ENCODE measurements at regions not wholly inside any gene's neighbourhood (a gene's known extent, or its start where the extent isn't known, plus 50 kb on each side); places are given as distances from the start of the nearest gene placed in this dataset.

- Histone ChIP-seq H3K36me3 (replicated peaks; ENCODE audit: insufficient read depth, low read depth) (no peaks in the 10 kb centered on the region), H2AFZ (no peak overlapping the region), H3K9me2 (replicated peaks; ENCODE audit: insufficient read depth) (no peaks in the 10 kb centered on the region), H3K79me2 (no peaks in the 10 kb centered on the region), H3K9me3 (ENCODE audit: low read depth) (no peaks in the 10 kb centered on the region), H3K27me3 (no peaks in the 10 kb centered on the region), H4K20me1 (ENCODE audit: insufficient read depth, poor library complexity, severe bottlenecking) (no peaks in the 10 kb centered on the region), H3K4me2 (no peak overlapping the region), H3K27ac (peak overlapping the region; percentile 8), H3K4me1 (ENCODE audit: insufficient read depth) (no peaks in the 10 kb centered on the region), H3K4me3 (no peak overlapping the region)
- TF ChIP-seq CTCF (IDR thresholded peaks at IDR 0.05; ENCODE audit: poor library complexity), result no peak
- no peak for TF ChIP-seq EZH2phosphoT487 (IDR thresholded peaks at IDR 0.05; ENCODE audit: low read depth, severe bottlenecking, unreplicated experiment)
- no peak for TF ChIP-seq EZH2 (IDR thresholded peaks at IDR 0.05; ENCODE audit: borderline replicate concordance)
- no peak for DNase-seq (ENCODE audit: low spot score)
Measured at GRCh38 chr2:212667751-212668316, 129.2 kb upstream of the ERBB4 start.

GRCh38 chr2:212665948-212666347 is 127.3 kb upstream of the ERBB4 start:
- Histone ChIP-seq H3K9me3 (ENCODE audit: low read depth) (no peaks in the 10 kb centered on the region), H3K79me2 (no peaks in the 10 kb centered on the region), H3K27ac (no peak overlapping the region), H3K4me3 (no peak overlapping the region), H2AFZ (no peak overlapping the region), H3K27me3 (no peaks in the 10 kb centered on the region), H4K20me1 (ENCODE audit: insufficient read depth, poor library complexity, severe bottlenecking) (no peaks in the 10 kb centered on the region), H3K4me2 (no peak overlapping the region), H3K9me2 (replicated peaks; ENCODE audit: insufficient read depth) (no peaks in the 10 kb centered on the region), H3K36me3 (replicated peaks; ENCODE audit: insufficient read depth, low read depth) (no peaks in the 10 kb centered on the region), H3K4me1 (ENCODE audit: insufficient read depth) (no peaks in the 10 kb centered on the region)
- no peak for TF ChIP-seq EZH2 (IDR thresholded peaks at IDR 0.05; ENCODE audit: borderline replicate concordance)
- no peak for TF ChIP-seq CTCF (IDR thresholded peaks at IDR 0.05; ENCODE audit: poor library complexity)
- no peak for TF ChIP-seq EZH2phosphoT487 (IDR thresholded peaks at IDR 0.05; ENCODE audit: low read depth, severe bottlenecking, unreplicated experiment)
- no peak for DNase-seq (ENCODE audit: low spot score)
- 86% methylated on average over 1 of the region's 1 CpG for WGBS (ENCODE audit: low lambda C conversion rate, missing lambda C conversion rate)

GRCh38 chr2:212659441-212659840 is 120.8 kb upstream of the ERBB4 start:
- Histone ChIP-seq H3K27ac (no peak overlapping the region), H2AFZ (no peak overlapping the region), H3K4me3 (no peak overlapping the region), H3K27me3 (no peaks in the 10 kb centered on the region), H3K79me2 (no peaks in the 10 kb centered on the region), H3K9me3 (ENCODE audit: low read depth) (no peaks in the 10 kb centered on the region), H3K4me2 (no peak overlapping the region), H3K4me1 (ENCODE audit: insufficient read depth) (no peaks in the 10 kb centered on the region), H3K36me3 (replicated peaks; ENCODE audit: insufficient read depth, low read depth) (no peaks in the 10 kb centered on the region), H4K20me1 (ENCODE audit: insufficient read depth, poor library complexity, severe bottlenecking) (no peaks in the 10 kb centered on the region), H3K9me2 (replicated peaks; ENCODE audit: insufficient read depth) (no peaks in the 10 kb centered on the region)
- WGBS (ENCODE audit: low lambda C conversion rate, missing lambda C conversion rate), result 52% methylated on average over 3 of the region's 3 CpGs
- DNase-seq (ENCODE audit: low spot score), result no peak
- TF ChIP-seq CTCF (IDR thresholded peaks at IDR 0.05; ENCODE audit: poor library complexity) (no peak), EZH2phosphoT487 (IDR thresholded peaks at IDR 0.05; ENCODE audit: low read depth, severe bottlenecking, unreplicated experiment) (no peak)

- Histone ChIP-seq H3K9me3 (ENCODE audit: low read depth) (no peaks in the 10 kb centered on the region), H3K79me2 (no peaks in the 10 kb centered on the region), H2AFZ (no peak overlapping the region), H3K27ac (no peak overlapping the region), H3K4me1 (ENCODE audit: insufficient read depth) (no peaks in the 10 kb centered on the region), H3K4me3 (no peak overlapping the region), H3K27me3 (no peaks in the 10 kb centered on the region), H3K4me2 (no peak overlapping the region), H4K20me1 (ENCODE audit: insufficient read depth, poor library complexity, severe bottlenecking) (no peaks in the 10 kb centered on the region), H3K9me2 (replicated peaks; ENCODE audit: insufficient read depth) (no peaks in the 10 kb centered on the region), H3K36me3 (replicated peaks; ENCODE audit: insufficient read depth, low read depth) (no peaks in the 10 kb centered on the region)
- DNase-seq (ENCODE audit: low spot score), result no peak
- 64% methylated on average over 1 of the region's 1 CpG for WGBS (ENCODE audit: low lambda C conversion rate, missing lambda C conversion rate)
- TF ChIP-seq CTCF (IDR thresholded peaks at IDR 0.05; ENCODE audit: poor library complexity), result no peak
- no peak for TF ChIP-seq EZH2 (IDR thresholded peaks at IDR 0.05; ENCODE audit: borderline replicate concordance)
- TF ChIP-seq EZH2phosphoT487 (IDR thresholded peaks at IDR 0.05; ENCODE audit: low read depth, severe bottlenecking, unreplicated experiment), result no peak
Measured at GRCh38 chr2:212649646-212650045, 111.0 kb upstream of the ERBB4 start.
